Neutrophil (primary cell): ENCODE measurements at regions not wholly inside any gene's neighbourhood (a gene's known extent, or its start where the extent isn't known, plus 50 kb on each side); places are given as distances from the start of the nearest gene placed in this dataset.
"Not testable (repeated sequence)": the region's sequence is repeated elsewhere in the genome, so short reads cannot be mapped to it uniquely, and the experiment has no call there.

Experiments
- H3K27ac ChIP-seq: fragments of 200-600 bp; sonication (generic); 2 replicates; pipeline ENCODE4 v1.5.1; 2016; ENCODE audit warnings: mild to moderate bottlenecking, moderate library complexity
- H3K27me3 ChIP-seq: fragments of 200-600 bp; sonication (generic); 2 replicates; pipeline ENCODE4 v1.6.0; 2016; ENCODE audit warnings: mild to moderate bottlenecking
- H3K36me3 ChIP-seq: fragments of 200-600 bp; sonication (generic); 2 replicates; pipeline ENCODE4 v1.5.1; 2017
- H3K4me1 ChIP-seq, 2 experiments: fragments of 200-600 bp in 1 of 2; sonication (generic) in 1 of 2; 1 replicate in 1 of 2; 2 replicates in 1 of 2; pipeline versions ENCODE4 v1.5.1 to v1.6.1; 2013 to 2016; ENCODE audit warnings: low read depth in 1 of 2, low read length in 1 of 2, mild to moderate bottlenecking in 1 of 2, moderate library complexity in 1 of 2; ENCODE audit not compliant: control insufficient read depth in 1 of 2, insufficient read depth in 1 of 2
- H3K4me3 ChIP-seq, 2 experiments: fragments of 200-600 bp in 1 of 2; sonication (generic) in 1 of 2; 1 replicate in 1 of 2; 2 replicates in 1 of 2; pipeline ENCODE4 v1.5.1; 2013 to 2016; ENCODE audit warnings: low read depth in 1 of 2, low read length in 1 of 2, mild to moderate bottlenecking in 1 of 2, moderate library complexity in 1 of 2
- H3K9me3 ChIP-seq: fragments of 200-600 bp; sonication (generic); 2 replicates; pipeline ENCODE4 v1.5.1; 2016
- CTCF ChIP-seq: fragments of 200-600 bp; sonication (generic); IDR thresholded peaks from 2 replicates; pipeline ENCODE4 v1.5.1; 2016; ENCODE audit warnings: antibody characterized with exemption

- H3K36me3 ChIP-seq: no peaks in the 10 kb centered on the region
- no peak overlapping the region for H3K4me3 ChIP-seq
- no peaks in the 10 kb centered on the region for H3K27me3 ChIP-seq
- no peaks in the 10 kb centered on the region for H3K9me3 ChIP-seq
- TF ChIP-seq CTCF: no peak
- no peak overlapping the region for H3K27ac ChIP-seq
- no peaks in the 10 kb centered on the region for H3K4me1 ChIP-seq
Measured at GRCh38 chr22:48070083-48070482, 1307.6 kb downstream of the TBC1D22A start.

GRCh38 chr22:48069256-48069655 is 1306.8 kb downstream of the TBC1D22A start:
- Histone ChIP-seq H3K4me1 (no peaks in the 10 kb centered on the region), H3K36me3 (no peaks in the 10 kb centered on the region), H3K4me3 (no peak overlapping the region), H3K9me3 (no peaks in the 10 kb centered on the region), H3K27ac (no peak overlapping the region), H3K27me3 (no peaks in the 10 kb centered on the region)
- no peak for TF ChIP-seq CTCF

- H3K9me3 ChIP-seq: no peaks in the 10 kb centered on the region
- H3K27me3 ChIP-seq: no peaks in the 10 kb centered on the region
- no peak overlapping the region for H3K4me3 ChIP-seq
- no peaks in the 10 kb centered on the region for H3K36me3 ChIP-seq
- no peak for TF ChIP-seq CTCF
- no peak overlapping the region for H3K27ac ChIP-seq
- H3K4me1 ChIP-seq: no peaks in the 10 kb centered on the region
Measured at GRCh38 chr22:48068323-48068885, 1306.0 kb downstream of the TBC1D22A start.

- H3K9me3 ChIP-seq: no peaks in the 10 kb centered on the region
- no peaks in the 10 kb centered on the region for H3K27me3 ChIP-seq
Measured at GRCh38 chr22:48065892-48066291, 1303.4 kb downstream of the TBC1D22A start.

GRCh38 chr22:48061726-48062125 is 1299.3 kb downstream of the TBC1D22A start:
- H3K4me3 ChIP-seq: no peak overlapping the region
- TF ChIP-seq CTCF: no peak

More at GRCh38 chr22:48065892-48066291, 1303.4 kb downstream of the TBC1D22A start:
- H3K27ac ChIP-seq: no peak overlapping the region
- no peak overlapping the region for H3K4me3 ChIP-seq
- no peaks in the 10 kb centered on the region for H3K36me3 ChIP-seq
- no peak for TF ChIP-seq CTCF
- no peaks in the 10 kb centered on the region for H3K4me1 ChIP-seq

GRCh38 chr22:48060266-48060665 is 1297.8 kb downstream of the TBC1D22A start:
- Histone ChIP-seq H3K36me3 (no peaks in the 10 kb centered on the region), H3K9me3 (no peaks in the 10 kb centered on the region), H3K4me3 (no peak overlapping the region), H3K27ac (no peak overlapping the region), H3K4me1 (no peaks in the 10 kb centered on the region), H3K27me3 (no peaks in the 10 kb centered on the region)
- TF ChIP-seq CTCF: no peak

More at GRCh38 chr22:48061726-48062125, 1299.3 kb downstream of the TBC1D22A start:
- Histone ChIP-seq H3K27me3 (no peaks in the 10 kb centered on the region), H3K9me3 (no peaks in the 10 kb centered on the region), H3K27ac (no peak overlapping the region), H3K4me1 (no peaks in the 10 kb centered on the region), H3K36me3 (no peaks in the 10 kb centered on the region)

GRCh38 chr22:48059521-48059920 is 1297.1 kb downstream of the TBC1D22A start:
- not testable (repeated sequence) for H3K9me3 ChIP-seq, H3K4me1 ChIP-seq, H3K4me3 ChIP-seq, H3K36me3 ChIP-seq, H3K27ac ChIP-seq, H3K27me3 ChIP-seq
